GM19240 (cell line): ENCODE measurements at regions not wholly inside any gene's neighbourhood (a gene's known extent, or its start where the extent isn't known, plus 50 kb on each side); places are given as distances from the start of the nearest gene placed in this dataset.
"Not testable (repeated sequence)": the region's sequence is repeated elsewhere in the genome, so short reads cannot be mapped to it uniquely, and the experiment has no call there.

ENCODE experiments used
- DNase-seq: peaks from one replicate; pipeline ENCODE4 v3.0.0; 2011; ENCODE audit warnings: low spot score; ENCODE audit not compliant: insufficient read length

GRCh38 chr21:25489673-25490072, 117.6 kb downstream of the MRPL39 start:
- no peak for DNase-seq

GRCh38 chr21:25487046-25487594, 120.2 kb downstream of the MRPL39 start:
- no peak for DNase-seq

- DNase-seq, result no peak
Observed at GRCh38 chr21:25485914-25486313, 121.4 kb downstream of the MRPL39 start.

DNA sequence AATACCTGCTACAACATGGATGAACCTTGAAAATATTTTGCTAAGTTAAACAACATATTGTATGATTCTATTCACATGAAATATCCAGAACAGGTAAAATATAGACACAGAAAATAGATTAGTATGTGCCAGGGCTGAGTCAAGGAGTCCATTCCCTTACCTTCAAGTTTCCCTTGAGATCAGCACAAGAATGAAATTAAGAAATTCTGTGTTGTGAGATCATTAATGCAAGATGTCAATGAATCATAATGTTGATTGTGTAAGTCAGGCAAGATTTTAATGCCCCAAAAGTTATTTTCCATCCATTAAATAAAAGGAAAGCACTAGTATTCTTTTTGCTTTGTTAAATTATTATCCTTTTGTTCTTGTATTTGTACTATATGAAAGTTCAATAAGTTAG, 139.4 kb downstream of the MRPL39 start:
- DNase-seq, result no peak

DNA sequence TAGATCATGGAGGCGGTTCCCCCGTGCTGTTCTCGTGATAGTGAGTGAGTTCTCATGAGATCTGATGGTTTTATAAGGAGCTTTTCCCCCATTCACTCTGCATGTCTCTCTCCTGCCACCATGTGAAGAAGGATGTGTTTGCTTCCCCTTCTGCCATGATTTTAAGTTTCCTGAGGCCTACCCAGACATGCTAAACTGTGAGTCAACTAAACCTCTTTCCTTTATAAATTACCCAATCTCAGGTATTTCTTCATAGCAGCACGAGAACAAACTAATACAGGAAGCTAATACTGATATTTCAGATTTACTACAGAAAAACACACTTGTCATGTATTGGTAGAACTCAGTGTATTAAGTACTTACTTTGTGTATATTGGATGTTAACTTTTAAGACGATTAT, 140.2 kb downstream of the MRPL39 start:
- not testable (repeated sequence) for DNase-seq

GRCh38 chr21:25466470-25466869, 140.8 kb downstream of the MRPL39 start:
- DNase-seq, result no peak

- DNase-seq, result no peak
Observed at GRCh38 chr21:25465263-25465662, 142.0 kb downstream of the MRPL39 start.

DNA sequence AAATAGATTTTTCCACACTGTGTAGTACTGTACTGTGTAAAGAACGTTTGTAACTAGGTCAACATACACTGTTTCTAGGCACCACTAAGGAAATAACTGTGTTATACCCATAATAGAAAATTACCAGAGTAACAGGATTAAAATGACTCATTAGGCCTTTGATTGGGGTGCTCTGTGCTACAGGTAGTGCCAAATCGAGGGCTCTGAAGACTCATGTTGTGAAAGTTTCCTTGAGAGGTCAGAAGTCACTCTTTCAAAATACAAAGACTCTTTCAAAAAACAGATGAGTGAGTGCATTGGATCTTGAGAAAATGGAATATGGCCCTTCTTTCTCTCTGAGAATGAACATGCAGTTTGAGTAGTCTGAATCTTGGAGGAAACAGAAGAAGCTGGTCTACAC, 143.0 kb downstream of the MRPL39 start:
- no peak for DNase-seq

DNA sequence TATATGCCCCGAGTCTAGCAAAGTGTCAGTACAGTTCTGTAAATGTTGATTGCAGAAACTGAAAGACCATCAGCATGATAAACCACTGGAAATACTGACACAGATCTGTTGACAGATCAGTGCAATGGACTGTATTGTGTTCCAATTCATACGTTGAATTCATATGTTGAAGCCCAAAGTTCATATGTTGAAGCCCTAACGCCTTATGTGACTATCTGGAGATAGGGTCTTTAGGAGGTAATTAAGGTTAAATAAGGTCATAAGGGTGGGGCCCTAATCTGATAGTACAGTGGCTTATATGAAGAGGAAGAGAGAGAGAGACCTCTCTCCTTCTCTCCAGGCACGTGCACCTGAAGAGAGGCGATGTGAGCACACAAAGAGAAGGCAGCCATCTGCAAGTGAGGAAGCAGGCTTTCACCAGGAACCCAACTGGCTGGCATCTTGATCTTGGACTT, 144.7 kb downstream of the MRPL39 start:
- no peak for DNase-seq

GRCh38 chr21:25461725-25462124, 145.6 kb downstream of the MRPL39 start:
- no peak for DNase-seq

GRCh38 chr21:25459993-25460392, 147.3 kb downstream of the MRPL39 start:
- DNase-seq, result no peak

GRCh38 chr21:25459365-25459764, 147.9 kb downstream of the MRPL39 start:
- no peak for DNase-seq

DNA sequence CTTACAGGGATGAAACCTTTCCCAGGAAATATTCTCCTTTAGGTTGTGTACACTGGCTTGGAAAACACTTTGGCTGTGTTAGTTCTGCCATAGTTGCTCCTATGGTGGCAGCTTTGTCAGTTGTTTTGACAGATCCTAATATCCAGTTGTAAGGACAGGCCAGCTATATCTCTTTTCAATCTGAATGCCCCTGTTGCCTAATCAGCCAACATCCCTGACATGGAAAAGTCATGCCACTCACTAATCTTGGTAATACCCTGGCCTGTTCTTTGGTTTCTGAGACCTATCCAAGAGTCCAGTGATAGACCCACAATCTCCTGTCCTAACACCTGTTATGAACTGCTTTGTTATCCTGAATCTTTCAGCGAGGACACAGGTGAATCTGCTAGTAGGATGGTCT, 148.8 kb downstream of the MRPL39 start:
- DNase-seq, result no peak

DNA sequence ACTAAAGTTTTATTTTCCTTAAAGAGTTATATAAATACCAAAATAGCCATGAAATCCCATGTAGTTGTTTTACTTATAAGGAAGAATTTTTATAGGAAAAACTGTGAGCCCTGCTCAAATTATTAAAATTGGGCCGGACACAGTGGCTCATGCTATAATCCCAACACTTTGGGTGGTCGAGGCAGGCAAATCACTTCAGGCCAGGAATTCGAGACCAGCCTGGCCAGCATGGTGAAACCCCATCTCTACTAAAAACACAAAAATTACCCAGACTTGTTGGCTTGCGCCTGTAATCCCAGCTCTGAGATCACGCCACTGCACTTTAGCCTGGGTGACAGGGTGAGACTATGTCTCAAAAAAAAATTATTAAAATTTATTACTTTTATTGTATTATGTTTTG, 149.3 kb downstream of the MRPL39 start:
- DNase-seq, result no peak

DNA sequence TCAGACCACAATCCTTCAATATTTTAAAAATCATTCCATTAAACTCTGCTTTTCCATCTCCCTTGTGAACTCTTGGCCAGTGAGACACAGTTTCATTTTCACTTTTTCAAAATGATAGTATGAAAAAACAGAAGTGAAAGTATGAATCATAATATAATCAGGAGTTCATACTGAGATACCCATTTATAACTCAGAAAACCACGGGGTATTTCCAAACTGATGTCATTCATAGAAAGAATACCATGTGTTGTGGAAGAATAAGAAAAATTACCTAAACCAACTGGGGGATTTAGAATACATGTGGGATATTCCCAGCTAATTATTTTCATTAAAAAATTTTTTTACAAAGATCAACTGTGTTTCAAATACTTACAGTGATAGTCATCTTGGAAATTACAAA, 149.9 kb downstream of the MRPL39 start:
- DNase-seq, result peak; percentile 2

- no peak for DNase-seq
Observed at GRCh38 chr21:25456672-25457071, 150.6 kb downstream of the MRPL39 start.

GRCh38 chr21:25453524-25453923, 153.8 kb downstream of the MRPL39 start:
- DNase-seq, result no peak

DNA sequence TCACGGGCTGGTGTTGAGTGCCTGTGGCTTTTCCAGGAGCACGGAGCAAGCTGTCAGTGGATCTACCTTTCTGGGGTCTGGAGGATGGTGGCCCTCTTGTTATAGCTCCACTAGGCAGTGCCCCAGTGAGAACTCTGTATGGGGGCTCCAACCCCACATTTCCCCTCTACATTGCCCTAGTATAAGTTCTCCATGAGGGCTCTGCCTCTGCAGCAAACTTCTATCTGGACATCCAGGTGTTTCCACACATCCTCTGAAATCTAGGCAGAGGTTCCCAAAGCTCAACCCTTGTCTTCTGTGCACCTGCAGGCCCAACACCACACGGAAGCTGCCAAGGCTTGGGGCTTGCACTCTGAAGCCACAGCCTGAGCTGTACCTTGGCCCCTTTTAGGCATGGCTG, 157.3 kb downstream of the MRPL39 start:
- DNase-seq, result no peak

- DNase-seq, result no peak
Observed at GRCh38 chr21:25441835-25442234, 165.4 kb downstream of the MRPL39 start.

DNA sequence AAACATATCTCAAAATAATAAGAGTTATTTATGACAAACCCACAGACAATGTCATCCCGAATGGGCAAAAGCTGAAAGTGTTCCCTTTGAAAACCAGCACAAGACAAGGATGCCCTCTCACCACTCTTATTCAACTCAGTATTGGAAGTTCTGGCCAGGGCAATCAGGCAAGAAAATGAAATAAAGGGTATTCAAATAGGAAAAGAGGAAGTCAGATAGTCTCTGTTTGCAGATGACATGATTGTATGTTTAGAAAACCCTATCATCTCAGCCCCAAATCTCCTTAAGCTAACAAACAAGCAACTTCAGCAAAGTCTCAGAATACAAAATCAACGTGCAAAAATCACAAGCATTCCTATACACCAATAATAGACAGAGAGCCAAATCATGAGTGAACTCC, 169.8 kb downstream of the MRPL39 start:
- not testable (repeated sequence) for DNase-seq

GRCh38 chr21:25428537-25428936, 178.7 kb downstream of the MRPL39 start:
- DNase-seq, result no peak

DNA sequence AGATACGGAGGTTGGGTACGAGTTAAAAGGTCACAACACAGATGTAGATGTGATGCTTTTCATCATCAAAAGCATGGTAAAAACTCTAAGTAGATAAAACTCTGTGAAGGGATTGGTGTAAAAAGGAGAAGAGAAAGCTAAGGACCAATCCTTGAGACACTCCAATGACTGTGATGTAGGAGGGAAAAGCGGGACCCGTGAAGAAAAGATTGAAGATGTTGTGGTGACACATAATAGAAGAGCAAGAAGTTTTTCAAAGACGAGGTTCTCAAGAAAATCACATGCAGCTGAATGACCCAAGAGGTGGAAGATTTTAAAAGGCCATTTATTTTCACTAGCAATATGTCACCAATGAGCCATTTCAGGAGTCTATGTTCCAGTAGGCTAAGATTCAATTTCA, 179.5 kb downstream of the MRPL39 start:
- DNase-seq, result no peak

DNA sequence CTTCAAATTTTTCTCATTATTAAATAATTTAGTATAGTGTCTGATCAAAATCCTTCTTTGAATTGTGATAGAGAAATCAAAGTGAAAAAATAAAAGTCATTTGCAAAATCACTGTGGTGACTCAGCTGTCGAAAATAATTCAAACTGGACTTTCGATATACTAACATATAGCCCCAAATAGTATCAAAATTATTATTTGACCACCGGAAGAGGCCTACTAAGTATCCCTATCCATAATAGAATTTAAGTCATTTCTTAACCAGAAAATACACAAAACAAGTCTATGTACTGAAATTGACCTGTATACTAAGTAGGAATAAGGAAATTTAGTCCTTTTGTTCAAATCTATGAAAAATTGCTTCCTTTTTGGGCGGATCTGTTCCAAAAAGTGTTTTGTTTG, 180.7 kb downstream of the MRPL39 start:
- DNase-seq, result no peak

DNA sequence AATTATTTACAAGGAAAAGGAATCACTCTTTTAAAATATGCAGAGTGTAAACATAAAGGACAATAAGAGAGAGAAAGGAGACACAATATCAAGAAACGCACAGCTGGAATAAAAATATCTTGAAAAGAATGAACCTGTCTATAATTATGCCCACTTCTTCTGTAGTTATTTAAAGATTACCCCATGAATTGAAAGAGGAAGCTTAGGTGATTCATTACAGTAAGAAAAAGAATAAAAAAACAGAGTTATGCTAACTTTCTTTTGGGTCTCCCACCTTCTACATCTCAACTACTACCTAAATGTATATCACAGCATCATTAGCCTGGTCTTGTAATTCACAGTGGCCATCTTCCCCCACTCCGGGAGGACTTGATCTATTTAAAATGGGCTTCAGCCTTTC, 182.1 kb downstream of the MRPL39 start:
- DNase-seq, result no peak
